Activated CD4-positive, alpha-beta T cell treated with anti-CD3 and anti-CD28 coated beads, Interleukin-2, amount 50 U/mL, for 48 hours (primary cell): ENCODE measurements at regions not wholly inside any gene's neighbourhood (a gene's known extent, or its start where the extent isn't known, plus 50 kb on each side); places are given as distances from the start of the nearest gene placed in this dataset.

Source experiments
- DNase-seq, 2 experiments: peaks; one replicate each; pipeline ENCODE4 v3.0.0-alpha.2; 2020

GRCh38 chr12:123040106-123040505, 59.6 kb downstream of the ARL6IP4 start:
- DNase-seq: no peak

GRCh38 chr12:123038966-123039365, 58.5 kb downstream of the ARL6IP4 start:
- DNase-seq: no peak

- no peak for DNase-seq
Measured at GRCh38 chr12:123038486-123038885, 58.0 kb downstream of the ARL6IP4 start.

- no peak for DNase-seq
Measured at GRCh38 chr12:123037791-123038190, 57.3 kb downstream of the ARL6IP4 start.

GRCh38 chr12:123036466-123037285, 56.2 kb downstream of the ARL6IP4 start:
- no peak for DNase-seq

- no peak for DNase-seq
Measured at GRCh38 chr12:123035841-123036240, 55.4 kb downstream of the ARL6IP4 start.

GRCh38 chr12:123034865-123035264, 54.4 kb downstream of the ARL6IP4 start:
- no peak for DNase-seq

- DNase-seq: no peak
Measured at GRCh38 chr12:123034022-123034541, 53.6 kb downstream of the ARL6IP4 start.

GRCh38 chr12:123033392-123034021, 53.0 kb downstream of the ARL6IP4 start:
- DNase-seq: no peak

- no peak for DNase-seq
Measured at GRCh38 chr12:123032736-123033391, 52.4 kb downstream of the ARL6IP4 start.
